RWPE1 (cell line): ENCODE measurements at regions not wholly inside any gene's neighbourhood (a gene's known extent, or its start where the extent isn't known, plus 50 kb on each side); places are given as distances from the start of the nearest gene placed in this dataset.
A peak's percentile ranks its signal among the peaks of the same experiment; 100 is the strongest.

Experiments used
- CTCF ChIA-PET: fragments of 350-600 bp; sonication (Branson Sonifier 250); formaldehyde crosslinking; extraction: SDS; loops from one replicate; lab custom pipeline; 2021; lab: Yijun Ruan, JAX
- POLR2A ChIA-PET: fragments of 400-600 bp; formaldehyde crosslinking; extraction: SDS; loops from one replicate; lab custom pipeline; 2020; ENCODE audit warnings: antibody characterized with exemption; ENCODE audit not compliant: low non-redundant PET; lab: Yijun Ruan, JAX
- DNase-seq: peaks from one replicate; pipeline ENCODE4 v3.0.0; 2012; ENCODE audit warnings: low spot score
- H3K27ac ChIP-seq: fragments of 450-650 bp; 2 replicates; pipeline ENCODE4 v1.5.1; 2017
- CTCF ChIP-seq: fragments of 450-650 bp; conservative IDR thresholded peaks from 2 replicates; pipeline ENCODE4 v1.5.1; 2017; ENCODE audit warnings: low read depth, mild to moderate bottlenecking

GRCh38 chr10:124219062-124219461 lies 125.7 kb upstream of the CHST15 start:
- CTCF ChIA-PET: interaction anchor here (0.6 to 1.0 kb wide), 3 partner anchors 37 to 314 kb away, joined by 3 to 4 read pairs (median 3); no protein-coding TSS in a partner anchor
- POLR2A ChIA-PET: no interaction called here
- no peak for DNase-seq
- no peak for TF ChIP-seq CTCF
- H3K27ac ChIP-seq: no peak overlapping the region

GRCh38 chr10:124217906-124218804 lies 124.8 kb upstream of the CHST15 start:
- DNase-seq: peak; percentile 26
- no peak for TF ChIP-seq CTCF
- H3K27ac ChIP-seq: no peak overlapping the region
- POLR2A ChIA-PET: no interaction called here
- CTCF ChIA-PET: interaction anchor here (0.6 to 1.2 kb wide), 5 partner anchors 13 to 642 kb away, joined by 3 to 9 read pairs (median 4); partner anchors contain the start of gene CHST15

- ChIA-PET CTCF (interaction anchor here (0.7 kb wide), 1 partner anchor 553 kb away, joined by 3 read pairs; no protein-coding TSS in a partner anchor), POLR2A (no interaction called here)
- no peak for TF ChIP-seq CTCF
- no peak overlapping the region for H3K27ac ChIP-seq
- no peak for DNase-seq
These were observed 123.6 kb upstream of the CHST15 start for GRCh38 chr10:124217031-124217430.

GRCh38 chr10:124214610-124215375 lies 121.4 kb upstream of the CHST15 start:
- CTCF ChIA-PET: interaction anchor here (0.6 to 0.7 kb wide), 2 partner anchors 13 to 62 kb away, joined by 3 read pairs; no protein-coding TSS in a partner anchor
- POLR2A ChIA-PET: no interaction called here
- no peak for DNase-seq

GRCh38 chr10:124213899-124214510 lies 120.6 kb upstream of the CHST15 start:
- TF ChIP-seq CTCF: no peak
- DNase-seq: no peak
- POLR2A ChIA-PET: no interaction called here
- CTCF ChIA-PET: no interaction called here
- H3K27ac ChIP-seq: no peak overlapping the region

More at GRCh38 chr10:124214610-124215375, 121.4 kb upstream of the CHST15 start:
- TF ChIP-seq CTCF: no peak
- no peak overlapping the region for H3K27ac ChIP-seq

GRCh38 chr10:124213471-124213870 lies 120.1 kb upstream of the CHST15 start:
- ChIA-PET POLR2A (no interaction called here), CTCF (no interaction called here)
- no peak for TF ChIP-seq CTCF
- DNase-seq: no peak
- no peak overlapping the region for H3K27ac ChIP-seq
